ENCODE measurements at regions not wholly inside any gene's neighbourhood (a gene's known extent, or its start where the extent isn't known, plus 50 kb on each side); places are given as distances from the start of the nearest gene placed in this dataset.

DNA sequence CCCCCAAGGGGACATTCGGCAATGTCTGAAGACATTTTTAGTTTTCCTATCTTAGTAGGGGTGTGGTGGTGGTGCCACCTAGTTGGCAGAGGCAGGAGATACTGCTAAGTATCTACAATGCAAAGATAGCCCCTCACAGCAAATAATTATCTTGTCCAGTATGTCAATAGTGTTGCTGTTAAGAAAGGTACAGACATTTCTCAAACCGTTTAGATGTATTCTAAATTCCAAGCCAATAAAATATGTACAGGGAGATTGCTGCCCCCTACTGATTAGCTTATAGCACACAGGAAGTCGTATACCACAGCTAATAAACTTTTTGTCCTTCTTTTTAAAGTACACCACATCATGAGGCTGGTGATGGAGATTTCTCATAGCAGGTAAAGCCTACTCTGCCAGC, 260.5 kb downstream of the TMA16 start:
- TF ChIP-seq, protein P1, sequence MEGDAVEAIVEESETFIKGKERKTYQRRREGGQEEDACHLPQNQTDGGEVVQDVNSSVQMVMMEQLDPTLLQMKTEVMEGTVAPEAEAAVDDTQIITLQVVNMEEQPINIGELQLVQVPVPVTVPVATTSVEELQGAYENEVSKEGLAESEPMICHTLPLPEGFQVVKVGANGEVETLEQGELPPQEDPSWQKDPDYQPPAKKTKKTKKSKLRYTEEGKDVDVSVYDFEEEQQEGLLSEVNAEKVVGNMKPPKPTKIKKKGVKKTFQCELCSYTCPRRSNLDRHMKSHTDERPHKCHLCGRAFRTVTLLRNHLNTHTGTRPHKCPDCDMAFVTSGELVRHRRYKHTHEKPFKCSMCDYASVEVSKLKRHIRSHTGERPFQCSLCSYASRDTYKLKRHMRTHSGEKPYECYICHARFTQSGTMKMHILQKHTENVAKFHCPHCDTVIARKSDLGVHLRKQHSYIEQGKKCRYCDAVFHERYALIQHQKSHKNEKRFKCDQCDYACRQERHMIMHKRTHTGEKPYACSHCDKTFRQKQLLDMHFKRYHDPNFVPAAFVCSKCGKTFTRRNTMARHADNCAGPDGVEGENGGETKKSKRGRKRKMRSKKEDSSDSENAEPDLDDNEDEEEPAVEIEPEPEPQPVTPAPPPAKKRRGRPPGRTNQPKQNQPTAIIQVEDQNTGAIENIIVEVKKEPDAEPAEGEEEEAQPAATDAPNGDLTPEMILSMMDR (IDR thresholded peaks at IDR 0.05) = no peak
- TF ChIP-seq HMGXB4 (CRISPR knock-in tag; IDR thresholded peaks at IDR 0.05) = no peak

Data from WTC11 (cell line).